ENCODE measurements at regions not wholly inside any gene's neighbourhood (a gene's known extent, or its start where the extent isn't known, plus 50 kb on each side); places are given as distances from the start of the nearest gene placed in this dataset.
"Not testable (repeated sequence)": the region's sequence is repeated elsewhere in the genome, so short reads cannot be mapped to it uniquely, and the experiment has no call there.

- Mint-ChIP-seq H3K4me1 (peaks cover 6% of the 10 kb centered on the region), H3K4me3 (no peak overlapping the region), H3K27ac (ENCODE audit: unreplicated experiment) (no peak overlapping the region), H3K9me3 (peaks cover 11% of the 10 kb centered on the region), H3K36me3 (ENCODE audit: low read depth) (peaks cover 7% of the 10 kb centered on the region), H3K27me3 (ENCODE audit: low read depth) (no peaks in the 10 kb centered on the region)
- DNase-seq (ENCODE audit: low read depth, low spot score): no peak
- TF ChIP-seq, protein P1, sequence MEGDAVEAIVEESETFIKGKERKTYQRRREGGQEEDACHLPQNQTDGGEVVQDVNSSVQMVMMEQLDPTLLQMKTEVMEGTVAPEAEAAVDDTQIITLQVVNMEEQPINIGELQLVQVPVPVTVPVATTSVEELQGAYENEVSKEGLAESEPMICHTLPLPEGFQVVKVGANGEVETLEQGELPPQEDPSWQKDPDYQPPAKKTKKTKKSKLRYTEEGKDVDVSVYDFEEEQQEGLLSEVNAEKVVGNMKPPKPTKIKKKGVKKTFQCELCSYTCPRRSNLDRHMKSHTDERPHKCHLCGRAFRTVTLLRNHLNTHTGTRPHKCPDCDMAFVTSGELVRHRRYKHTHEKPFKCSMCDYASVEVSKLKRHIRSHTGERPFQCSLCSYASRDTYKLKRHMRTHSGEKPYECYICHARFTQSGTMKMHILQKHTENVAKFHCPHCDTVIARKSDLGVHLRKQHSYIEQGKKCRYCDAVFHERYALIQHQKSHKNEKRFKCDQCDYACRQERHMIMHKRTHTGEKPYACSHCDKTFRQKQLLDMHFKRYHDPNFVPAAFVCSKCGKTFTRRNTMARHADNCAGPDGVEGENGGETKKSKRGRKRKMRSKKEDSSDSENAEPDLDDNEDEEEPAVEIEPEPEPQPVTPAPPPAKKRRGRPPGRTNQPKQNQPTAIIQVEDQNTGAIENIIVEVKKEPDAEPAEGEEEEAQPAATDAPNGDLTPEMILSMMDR (conservative IDR thresholded peaks at IDR 0.05): no peak
These were observed 190.9 kb upstream of the TAPT1 start for GRCh38 chr4:16417198-16417597.

DNA sequence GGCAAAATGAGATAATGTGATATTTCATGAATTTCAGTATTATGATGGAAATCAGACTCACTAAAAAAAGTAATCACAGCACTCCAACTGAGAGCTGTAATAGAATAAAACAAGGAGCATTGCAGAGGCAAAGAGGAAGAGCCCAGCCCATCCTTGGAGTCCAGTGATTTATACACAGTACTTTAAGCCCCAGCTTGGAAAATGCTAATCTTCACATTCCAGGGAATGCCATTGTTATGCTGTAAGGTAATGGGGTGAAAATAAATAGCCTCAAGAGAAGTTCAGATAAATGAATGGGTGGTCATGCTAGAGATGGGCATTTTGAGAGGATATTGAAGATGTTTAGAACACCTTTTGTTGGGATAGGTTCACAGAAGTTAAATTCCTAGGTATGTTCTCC lies 190.3 kb upstream of the TAPT1 start:
- no peaks in the 10 kb centered on the region for H3K27me3 Mint-ChIP-seq (ENCODE audit: low read depth)
- peaks cover 7% of the 10 kb centered on the region for H3K36me3 Mint-ChIP-seq (ENCODE audit: low read depth)
- DNase-seq (ENCODE audit: low read depth, low spot score): no peak
- peaks cover 6% of the 10 kb centered on the region for H3K4me1 Mint-ChIP-seq
- no peak overlapping the region for H3K4me3 Mint-ChIP-seq
- TF ChIP-seq, protein P1 (conservative IDR thresholded peaks at IDR 0.05): no peak
- peaks cover 11% of the 10 kb centered on the region for H3K9me3 Mint-ChIP-seq
- no peak overlapping the region for H3K27ac Mint-ChIP-seq (ENCODE audit: unreplicated experiment)

GRCh38 chr4:16415751-16416150 lies 189.5 kb upstream of the TAPT1 start:
- TF ChIP-seq, protein P1 (conservative IDR thresholded peaks at IDR 0.05): no peak
- Mint-ChIP-seq H3K4me1 (peaks cover 6% of the 10 kb centered on the region), H3K36me3 (ENCODE audit: low read depth) (peaks cover 7% of the 10 kb centered on the region), H3K9me3 (peaks cover 11% of the 10 kb centered on the region), H3K27me3 (ENCODE audit: low read depth) (no peaks in the 10 kb centered on the region), H3K27ac (ENCODE audit: unreplicated experiment) (no peak overlapping the region), H3K4me3 (no peak overlapping the region)
- DNase-seq (ENCODE audit: low read depth, low spot score): no peak

DNA sequence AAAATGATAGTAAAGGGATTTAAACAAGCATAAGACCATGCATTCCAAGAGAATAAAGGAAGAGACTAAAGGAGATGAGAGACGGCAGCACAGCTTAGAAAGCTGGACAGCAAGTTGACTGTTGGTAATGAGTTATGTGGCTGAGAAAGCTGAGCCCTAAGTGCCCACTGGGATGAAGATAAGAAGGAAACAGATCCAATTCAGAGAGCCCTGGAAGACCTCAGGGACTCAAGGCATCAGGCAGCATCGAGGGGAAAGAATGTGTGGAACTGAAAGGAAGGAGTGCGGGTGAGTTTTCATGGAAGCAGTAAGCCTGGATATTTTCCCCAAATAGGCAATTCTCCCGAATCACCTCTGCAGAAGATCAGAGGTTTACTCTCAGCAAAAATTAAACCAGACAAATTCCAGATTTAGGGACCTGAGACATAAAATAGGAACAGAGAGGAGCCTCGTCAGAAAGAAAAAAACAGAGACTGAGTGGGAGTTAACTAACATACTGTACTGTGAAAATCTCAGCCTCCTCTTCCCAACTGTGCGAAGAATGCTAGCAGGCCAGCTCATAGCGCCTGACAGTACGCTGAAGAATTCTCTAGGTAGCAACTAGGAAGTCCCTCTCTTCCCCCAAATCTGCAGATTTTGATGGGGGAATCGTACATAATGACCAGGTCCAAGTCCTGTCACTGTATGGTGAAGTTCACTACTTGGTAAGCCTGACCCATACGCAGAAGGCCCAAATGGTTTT lies 187.7 kb upstream of the TAPT1 start:
- TF ChIP-seq, protein P1 (conservative IDR thresholded peaks at IDR 0.05): no peak
- DNase-seq (ENCODE audit: low read depth, low spot score): no peak
- Mint-ChIP-seq H3K4me3 (no peak overlapping the region), H3K27me3 (ENCODE audit: low read depth) (no peaks in the 10 kb centered on the region), H3K4me1 (peaks cover 6% of the 10 kb centered on the region), H3K27ac (ENCODE audit: unreplicated experiment) (no peak overlapping the region), H3K9me3 (no peaks in the 10 kb centered on the region), H3K36me3 (ENCODE audit: low read depth) (no peaks in the 10 kb centered on the region)

DNA sequence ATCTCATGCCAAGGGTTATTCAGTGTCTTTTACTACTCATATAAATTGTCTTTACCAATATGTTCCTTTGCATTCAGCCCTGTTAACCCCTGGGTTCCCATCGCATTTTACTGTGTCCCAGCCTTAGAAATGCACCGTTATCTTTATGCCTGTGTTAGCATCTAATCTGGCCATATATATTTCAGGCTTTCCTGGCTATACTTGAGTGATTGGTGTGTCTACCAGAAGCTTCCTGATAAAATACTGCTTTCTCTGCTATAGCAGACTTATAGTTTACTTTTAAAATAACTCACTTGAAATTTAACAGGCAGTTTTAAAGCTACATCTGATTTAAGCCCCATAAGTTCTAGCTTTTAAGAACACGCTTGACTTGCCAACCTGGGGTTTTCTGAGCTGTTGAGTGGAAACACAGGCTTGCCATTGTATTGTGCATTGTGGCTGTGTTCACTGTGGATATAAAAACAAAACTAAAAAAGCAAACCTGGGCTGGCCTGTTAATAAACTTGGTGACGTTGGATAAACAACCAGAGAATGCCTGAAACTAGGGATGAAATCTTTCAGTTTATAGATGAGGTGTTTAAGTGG lies 185.3 kb upstream of the TAPT1 start:
- no peak for DNase-seq (ENCODE audit: low read depth, low spot score)
- Mint-ChIP-seq H3K27me3 (ENCODE audit: low read depth) (peaks cover 2% of the 10 kb centered on the region), H3K36me3 (ENCODE audit: low read depth) (no peaks in the 10 kb centered on the region), H3K4me1 (peaks cover 6% of the 10 kb centered on the region), H3K4me3 (no peak overlapping the region), H3K9me3 (peaks cover 2% of the 10 kb centered on the region), H3K27ac (ENCODE audit: unreplicated experiment) (no peak overlapping the region)
- TF ChIP-seq, protein P1 (conservative IDR thresholded peaks at IDR 0.05): no peak

- H3K4me1 Mint-ChIP-seq; DNase-seq (ENCODE audit: low read depth, low spot score); H3K36me3 Mint-ChIP-seq (ENCODE audit: low read depth); H3K9me3 Mint-ChIP-seq; H3K4me3 Mint-ChIP-seq; H3K27ac Mint-ChIP-seq (ENCODE audit: unreplicated experiment); H3K27me3 Mint-ChIP-seq (ENCODE audit: low read depth): not testable (repeated sequence)
These were observed 166.9 kb upstream of the TAPT1 start for GRCh38 chr4:16393216-16393615.
